GM12874 (cell line): ENCODE measurements at regions not wholly inside any gene's neighbourhood (a gene's known extent, or its start where the extent isn't known, plus 50 kb on each side); places are given as distances from the start of the nearest gene placed in this dataset.

Experiments
- CTCF ChIP-seq: IDR thresholded peaks from 2 replicates; pipeline ENCODE4 v1.5.1; 2011; ENCODE audit warnings: low read depth, mild to moderate bottlenecking, control low read depth, low read length, moderate library complexity; ENCODE audit not compliant: insufficient read depth

- TF ChIP-seq CTCF = no peak
Measured at GRCh38 chr6:14597090-14597489, 479.5 kb downstream of the CD83 start.

GRCh38 chr6:14598017-14598864, 480.7 kb downstream of the CD83 start:
- no peak for TF ChIP-seq CTCF

GRCh38 chr6:14601490-14601889, 483.9 kb downstream of the CD83 start:
- no peak for TF ChIP-seq CTCF

- TF ChIP-seq CTCF = no peak
Measured at GRCh38 chr6:14606353-14606752, 488.8 kb downstream of the CD83 start.

GRCh38 chr6:14610141-14610540, 492.6 kb downstream of the CD83 start:
- no peak for TF ChIP-seq CTCF

GRCh38 chr6:14612016-14612980, 494.7 kb downstream of the CD83 start:
- TF ChIP-seq CTCF = no peak

- no peak for TF ChIP-seq CTCF
Measured at GRCh38 chr6:14614631-14615030, 497.1 kb downstream of the CD83 start.
